Inflammatory macrophage (primary cell): ENCODE measurements at regions not wholly inside any gene's neighbourhood (a gene's known extent, or its start where the extent isn't known, plus 50 kb on each side); places are given as distances from the start of the nearest gene placed in this dataset.

ENCODE experiments used
- DNase-seq, 2 donors: peaks; one replicate each; pipeline ENCODE4 v3.0.0-alpha.2; 2020 to 2022

DNA sequence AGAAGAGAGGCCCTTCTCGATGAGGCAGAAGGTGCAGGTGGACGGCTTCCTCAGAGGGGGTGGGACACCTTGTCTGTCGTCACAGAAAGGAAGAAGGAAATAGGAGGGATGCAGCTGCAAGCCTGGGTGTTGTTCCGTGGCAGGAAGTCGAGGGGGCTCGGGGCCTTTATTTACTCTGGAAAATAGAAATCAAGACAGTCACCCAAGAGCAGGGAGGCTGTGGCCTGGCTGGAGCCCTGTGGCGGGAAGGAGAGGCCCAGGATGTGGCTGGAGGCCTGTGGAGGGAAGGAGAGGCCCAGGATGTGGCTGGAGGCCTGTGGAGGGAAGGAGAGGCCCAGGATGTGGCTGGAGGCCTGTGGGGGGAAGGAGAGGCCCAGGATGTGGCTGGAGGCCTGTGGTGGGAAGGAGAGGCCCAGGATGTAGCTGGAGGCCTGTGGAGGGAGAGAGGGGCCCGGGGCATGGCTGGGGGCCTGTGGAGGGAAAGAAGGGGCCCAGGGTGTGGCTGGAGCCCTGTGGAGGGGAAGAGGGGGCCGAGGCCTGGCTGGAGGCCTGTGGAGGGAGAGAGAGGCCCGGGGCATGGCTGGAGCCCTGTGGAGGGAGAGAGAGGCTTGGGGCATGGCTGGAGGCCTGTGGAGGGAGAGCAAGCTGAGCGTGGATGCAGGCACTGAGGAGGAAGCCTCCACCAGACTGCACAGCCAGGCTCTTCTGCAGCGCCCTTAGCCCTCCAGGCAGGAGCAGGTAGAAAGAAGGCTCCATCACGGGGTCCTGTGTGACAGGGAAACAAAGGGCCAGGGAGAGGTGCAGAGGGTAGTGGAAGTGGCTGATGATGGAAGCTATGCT is 97.3 kb upstream of the SFMBT2 start:
- no peak for DNase-seq

DNA sequence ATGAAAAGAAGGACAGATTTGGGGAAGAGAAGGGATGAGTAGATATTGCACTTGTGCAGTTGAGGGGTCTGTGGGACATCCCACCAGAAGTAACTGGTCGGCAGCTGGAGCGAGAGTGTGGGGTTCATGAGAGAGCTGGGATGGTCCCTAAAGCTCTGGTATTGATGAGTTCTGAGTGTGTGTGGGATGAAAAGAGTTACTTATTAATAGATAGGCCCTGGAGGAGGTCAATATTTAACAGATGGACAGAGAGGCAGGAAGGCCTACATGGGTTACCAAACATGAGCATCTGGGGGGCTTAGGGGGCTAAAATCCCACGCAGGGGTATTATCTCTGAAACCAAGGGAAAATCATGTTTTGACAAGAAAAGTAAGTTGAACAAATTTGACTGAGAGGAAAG is 95.7 kb upstream of the SFMBT2 start:
- no peak for DNase-seq

DNA sequence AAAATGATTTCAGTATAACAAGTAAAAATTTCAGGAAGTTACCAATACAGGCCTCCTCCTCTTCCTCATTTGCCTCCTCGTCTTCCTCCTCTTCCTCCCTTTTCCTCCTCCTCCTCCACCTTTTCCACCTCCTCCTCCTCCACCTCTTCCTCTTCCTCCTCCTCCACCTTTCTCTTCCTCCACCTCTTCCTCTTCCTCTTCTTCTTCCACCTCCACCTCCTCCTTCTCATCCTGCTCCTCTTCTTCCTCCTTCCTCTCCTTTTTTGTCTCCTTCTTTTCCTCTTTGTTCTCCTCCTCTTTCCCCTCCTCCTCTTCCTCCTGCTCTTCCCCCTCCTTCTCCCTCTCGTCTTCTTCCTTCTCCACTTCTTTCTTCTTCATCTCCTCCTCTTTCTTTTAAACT is 94.4 kb upstream of the SFMBT2 start:
- DNase-seq: no peak

DNA sequence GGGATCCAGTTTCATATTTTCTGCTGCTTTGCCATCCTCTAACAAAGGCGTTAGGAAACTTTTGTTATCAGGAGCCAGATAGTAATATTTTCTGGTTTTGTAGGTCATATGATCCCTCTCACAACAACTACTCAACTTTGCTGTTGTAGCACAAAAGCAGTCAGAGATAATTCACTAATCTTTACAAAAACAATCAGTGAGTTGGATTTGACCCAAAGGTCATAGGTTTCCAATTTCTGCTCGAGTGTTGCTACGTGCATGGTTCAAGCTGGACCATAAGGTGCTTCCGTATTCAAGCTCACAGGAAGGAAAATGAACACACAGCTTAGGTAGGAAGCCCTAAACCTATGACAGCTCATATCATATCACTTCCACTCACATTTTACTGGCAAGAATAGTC is 92.4 kb upstream of the SFMBT2 start:
- DNase-seq: no peak

DNA sequence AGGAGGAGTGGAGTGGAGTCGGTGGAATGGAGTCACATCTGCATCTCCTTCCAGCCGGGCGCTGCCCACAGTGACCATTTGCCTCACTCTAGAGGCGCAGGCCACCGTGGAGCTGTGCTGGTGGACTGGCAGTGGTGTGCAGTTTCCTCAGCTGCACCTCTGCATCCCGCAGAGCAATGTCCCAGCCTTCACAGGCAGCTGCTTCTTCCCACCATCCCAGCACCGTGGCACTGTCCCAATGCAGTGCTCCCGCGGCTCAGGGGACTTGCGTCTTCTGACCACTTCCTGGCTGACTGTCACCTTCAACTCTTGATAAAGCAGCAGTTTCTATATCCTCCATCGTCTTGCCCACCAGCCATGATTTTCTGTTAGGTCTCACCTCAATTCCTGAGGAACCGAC is 90.3 kb upstream of the SFMBT2 start:
- DNase-seq: no peak

DNA sequence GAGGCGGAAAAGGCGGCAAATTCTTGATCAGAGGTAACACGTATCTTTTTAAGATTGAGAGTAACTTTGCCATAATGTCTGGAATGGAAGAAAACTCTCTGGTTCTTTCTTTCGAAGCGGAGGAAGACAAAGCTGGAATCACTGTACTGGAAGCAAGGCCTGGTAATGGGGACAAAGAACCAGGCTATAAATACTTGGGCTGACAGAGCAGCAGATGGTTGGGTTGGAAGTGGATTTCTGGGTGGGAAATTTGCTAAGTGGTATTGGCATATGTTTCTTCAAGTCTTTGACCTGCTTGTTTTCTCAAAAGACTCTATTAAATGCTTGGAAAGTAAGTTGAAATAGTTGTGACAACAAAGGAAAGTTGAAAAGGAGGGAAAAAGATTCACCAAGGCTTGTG is 87.3 kb upstream of the SFMBT2 start:
- DNase-seq: no peak

DNA sequence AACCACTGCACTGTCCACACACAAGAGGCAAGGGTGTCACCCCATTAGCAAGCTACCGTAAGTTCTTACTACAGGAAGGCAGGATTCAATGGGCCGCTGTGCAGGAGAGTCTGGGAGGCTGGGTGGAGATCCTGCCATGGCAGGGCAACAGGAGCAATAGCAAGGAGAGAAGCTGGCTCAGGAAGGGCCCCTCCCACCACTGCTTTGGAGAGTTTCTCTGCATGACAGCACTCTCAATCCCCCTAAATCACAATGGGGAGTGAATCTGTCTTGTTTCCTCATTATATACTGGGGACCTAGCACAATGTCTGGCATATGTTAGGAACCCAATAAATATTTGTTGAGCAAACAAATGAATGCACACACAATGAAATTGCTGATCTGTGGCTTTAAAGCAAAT is 83.2 kb upstream of the SFMBT2 start:
- no peak for DNase-seq

DNA sequence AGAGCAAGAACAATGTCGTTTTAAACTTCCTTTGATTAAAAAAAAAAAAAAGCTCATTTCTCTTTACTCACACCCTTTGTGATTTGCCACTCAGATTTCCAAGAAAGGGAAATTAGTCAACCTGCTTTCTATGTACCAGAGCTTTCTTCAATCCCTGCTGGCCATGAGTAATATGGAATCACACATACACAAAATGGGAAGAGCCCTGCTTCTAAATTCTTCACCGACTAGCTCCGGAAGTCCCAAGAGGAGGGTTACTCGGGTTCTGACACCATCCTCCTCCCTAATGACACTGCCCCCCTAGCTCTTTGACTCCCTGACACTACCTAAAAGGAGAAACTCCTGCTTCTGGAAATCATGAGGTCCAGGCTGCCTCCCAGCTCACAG is 81.8 kb upstream of the SFMBT2 start:
- DNase-seq: peak; percentile 70

DNA sequence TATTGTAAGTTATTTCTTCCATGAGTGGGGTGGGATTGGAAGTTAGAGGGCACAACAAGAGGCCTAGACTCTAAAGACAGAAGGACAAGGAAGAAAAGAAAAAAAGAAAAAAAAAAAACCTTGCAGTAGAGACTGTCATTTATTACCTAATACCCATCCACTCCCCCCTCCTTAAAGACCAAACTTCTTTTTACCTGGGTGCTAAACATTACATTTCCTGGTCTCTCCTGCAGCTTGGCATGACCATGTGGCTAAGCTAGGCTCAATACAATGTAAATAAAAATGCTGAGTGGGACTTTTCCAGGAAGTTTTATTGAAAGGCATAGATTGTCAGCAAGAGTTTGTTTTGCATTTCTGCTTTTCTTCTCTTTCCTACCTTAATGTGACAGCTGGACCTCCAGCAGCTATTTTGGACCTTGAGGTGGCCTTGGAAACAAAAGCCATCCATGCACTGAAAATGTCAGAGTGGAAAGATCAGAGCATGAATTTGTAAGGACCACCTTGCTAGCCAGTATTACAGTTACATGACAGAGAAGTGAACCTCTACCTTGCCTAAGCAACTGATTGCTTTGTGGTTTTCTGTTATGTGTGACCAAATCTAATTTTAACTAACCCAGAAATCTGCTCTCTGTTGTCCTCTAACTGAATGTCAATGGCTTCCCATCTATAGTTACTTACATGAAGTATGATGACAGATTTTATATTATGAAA is 81.3 kb upstream of the SFMBT2 start:
- no peak for DNase-seq

DNA sequence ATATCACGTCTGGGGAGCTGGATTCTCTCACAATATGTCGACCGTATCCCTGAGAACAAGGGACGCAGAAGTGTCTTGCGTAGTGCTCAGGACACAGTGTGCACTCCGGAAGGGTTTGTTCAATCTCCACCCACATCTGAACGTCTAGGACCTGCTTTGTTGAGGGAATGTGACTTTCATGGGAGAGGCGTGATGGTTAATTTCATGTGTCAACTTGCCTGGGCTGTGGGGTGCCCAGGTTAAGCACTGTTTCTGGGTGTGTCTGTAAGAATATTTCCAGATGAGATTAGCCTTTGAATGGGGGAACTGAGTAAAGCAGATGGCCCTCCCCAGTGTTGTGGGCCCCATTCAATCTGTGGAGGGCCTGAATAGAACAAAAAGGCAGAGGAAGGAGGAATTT is 80.4 kb upstream of the SFMBT2 start:
- no peak for DNase-seq

DNA sequence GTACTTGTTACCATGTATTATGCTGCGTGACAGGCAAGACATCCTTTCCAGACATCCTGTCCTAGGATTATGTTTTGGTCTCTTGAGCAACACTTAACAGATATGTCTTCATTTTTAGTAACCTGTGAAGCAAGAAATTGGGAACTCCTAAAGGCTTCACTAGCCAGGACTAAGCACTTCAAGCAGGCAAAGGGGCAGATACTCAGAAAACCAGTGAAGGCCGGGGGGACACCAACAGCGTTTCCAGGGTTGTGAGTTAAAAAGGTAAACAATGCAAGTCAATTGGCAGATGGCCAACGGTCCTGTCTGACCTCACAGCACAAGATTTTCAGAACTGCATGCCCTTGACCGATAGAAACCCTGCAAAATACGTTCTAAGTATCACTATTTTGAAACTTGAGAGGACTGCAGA is 77.6 kb upstream of the SFMBT2 start:
- peak in 1 of 2 donors; percentile 31 for DNase-seq

DNA sequence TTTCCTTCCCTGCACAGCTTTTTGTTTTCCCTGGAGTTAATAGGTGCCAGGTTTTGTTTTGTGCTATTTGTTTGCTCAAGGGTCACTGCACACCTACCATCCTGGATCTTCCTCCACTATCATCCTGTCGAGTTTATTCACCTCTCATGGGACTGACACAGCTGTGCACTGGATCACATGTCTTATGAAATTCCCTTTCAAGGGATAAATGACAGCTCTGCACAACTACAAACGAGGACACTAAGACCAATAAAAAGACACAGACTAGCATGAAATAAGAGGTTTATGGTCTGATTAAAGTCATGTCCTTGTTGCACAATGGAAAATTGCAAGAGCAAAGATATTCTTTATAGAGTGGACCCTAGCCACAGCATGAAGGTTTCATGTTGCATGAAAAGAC is 76.7 kb upstream of the SFMBT2 start:
- no peak for DNase-seq

DNA sequence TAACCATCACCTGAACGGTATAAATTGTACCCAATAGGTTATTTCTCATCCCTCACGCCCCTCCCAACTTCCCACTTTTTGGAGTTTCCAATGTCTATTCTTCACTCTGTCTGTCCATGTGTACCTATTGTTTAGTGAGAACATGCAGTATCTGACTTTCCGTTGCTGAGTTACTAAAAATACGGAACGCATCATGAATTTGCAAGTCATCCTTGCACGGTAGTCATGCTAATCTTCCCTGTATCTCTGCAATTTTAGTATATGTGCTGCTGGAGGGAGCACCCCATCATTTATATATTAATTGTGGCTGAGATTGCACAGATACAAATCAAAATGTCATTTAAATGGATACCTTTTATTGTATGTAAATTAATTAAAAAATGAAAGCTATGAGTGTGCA is 75.7 kb upstream of the SFMBT2 start:
- no peak for DNase-seq

DNA sequence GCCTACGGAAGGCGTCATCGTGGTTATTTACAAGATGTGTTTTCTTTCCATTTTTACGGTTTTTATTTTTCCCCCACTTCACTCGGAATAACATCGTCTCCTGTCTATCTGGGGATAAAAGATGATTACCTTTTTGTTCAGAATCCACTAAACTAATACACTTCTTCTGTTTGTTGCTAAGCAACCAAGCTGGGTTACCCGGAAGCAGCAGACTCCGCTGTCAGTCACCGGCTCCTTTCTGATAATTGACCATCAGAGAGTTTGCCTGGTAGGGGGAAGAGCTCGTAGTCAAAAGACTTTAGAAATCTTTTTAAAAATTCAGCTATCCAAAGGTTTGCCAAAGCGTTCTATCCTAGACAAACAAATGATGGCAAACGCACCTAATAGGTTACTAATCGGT is 75.0 kb upstream of the SFMBT2 start:
- no peak for DNase-seq

DNA sequence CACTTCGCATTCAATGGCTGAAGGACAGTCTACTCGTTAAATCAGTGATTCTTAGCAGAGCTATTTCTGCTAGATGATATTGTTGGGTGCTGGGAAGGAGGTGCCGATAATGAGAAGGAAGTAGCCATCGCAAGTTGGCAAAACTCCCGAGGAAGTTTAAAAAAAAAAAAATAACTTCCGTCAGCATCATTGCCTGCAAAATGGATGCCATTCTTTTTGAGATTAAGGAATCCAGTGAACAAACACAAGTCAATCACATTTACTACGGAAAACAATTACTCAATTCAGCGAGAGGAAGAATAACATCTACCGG is 74.4 kb upstream of the SFMBT2 start:
- peak in 1 of 2 donors; percentile 43 for DNase-seq

DNA sequence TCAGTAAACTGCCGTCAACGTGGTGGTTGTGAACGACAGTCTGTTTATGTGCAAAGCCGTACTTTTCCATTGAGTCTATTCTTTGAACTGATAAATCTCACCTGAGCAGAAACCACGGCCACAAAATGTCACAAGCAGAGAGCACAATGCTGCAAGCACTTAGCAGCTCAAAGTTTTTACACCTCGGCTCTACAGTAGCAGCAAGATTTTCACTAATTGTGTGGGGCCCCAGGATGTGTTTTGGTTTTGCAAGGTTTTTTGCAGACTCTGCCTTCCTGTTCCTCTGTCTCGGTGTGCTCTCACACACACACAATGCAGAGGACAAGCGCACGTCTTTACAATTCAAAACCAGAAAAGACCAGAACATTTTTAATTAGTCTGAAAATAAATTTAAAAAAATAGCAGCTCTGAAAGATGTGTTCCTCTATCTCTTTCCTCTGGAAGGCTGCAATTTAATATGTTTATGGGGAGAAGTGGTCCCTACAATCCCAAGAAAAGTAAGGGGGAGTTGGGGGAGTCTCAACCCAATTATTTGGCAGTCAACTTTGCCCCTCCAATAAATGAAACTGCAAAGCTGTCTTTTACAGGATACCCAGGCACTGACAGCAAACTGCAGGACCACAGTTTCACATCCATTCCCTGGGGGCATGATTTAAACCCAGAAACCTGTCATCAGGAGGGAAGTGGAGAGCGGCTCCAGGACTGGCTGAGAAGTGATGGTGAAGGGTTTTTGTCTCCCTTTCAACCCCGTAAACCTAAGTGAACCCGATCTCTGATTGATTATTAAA is 73.8 kb upstream of the SFMBT2 start:
- no peak for DNase-seq

DNA sequence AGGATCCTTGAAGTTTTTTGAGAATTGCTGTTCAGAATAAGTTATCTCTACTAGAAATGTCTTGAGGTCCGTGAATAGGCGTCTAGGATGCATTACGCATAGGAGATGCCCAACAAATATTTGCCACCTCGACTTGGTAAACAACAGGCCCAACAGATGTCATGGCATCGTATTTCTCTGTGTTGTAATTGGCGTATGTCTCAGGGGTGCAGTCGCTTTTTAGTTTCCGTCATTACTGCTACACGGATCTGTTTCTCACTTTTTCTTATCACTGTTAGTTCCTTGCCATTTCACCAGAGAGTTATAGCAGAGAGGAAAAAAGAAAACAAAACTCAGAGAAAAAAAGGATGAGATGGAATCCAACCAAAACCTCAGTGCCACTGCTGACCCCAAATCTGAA is 73.0 kb upstream of the SFMBT2 start:
- DNase-seq: no peak

DNA sequence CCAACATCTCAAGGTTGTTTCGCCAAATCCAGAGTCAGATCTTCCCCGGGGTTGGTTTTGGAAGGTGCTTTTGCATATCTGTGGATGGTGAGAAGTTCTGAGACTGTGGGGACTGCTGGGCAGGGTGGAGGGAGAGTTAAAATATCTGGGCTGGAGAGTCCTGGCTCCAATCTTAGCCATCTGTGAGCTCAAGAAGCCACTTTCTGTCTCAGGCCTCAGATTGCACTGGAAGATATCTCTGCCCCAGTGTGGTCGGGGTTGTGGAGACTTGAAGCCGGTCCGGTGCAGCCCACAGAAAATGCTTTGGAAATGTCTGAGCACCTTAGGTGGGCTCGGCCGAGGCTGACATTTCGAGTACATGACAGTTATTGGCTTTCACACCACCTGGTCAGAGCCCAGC is 72.2 kb upstream of the SFMBT2 start:
- no peak for DNase-seq

DNA sequence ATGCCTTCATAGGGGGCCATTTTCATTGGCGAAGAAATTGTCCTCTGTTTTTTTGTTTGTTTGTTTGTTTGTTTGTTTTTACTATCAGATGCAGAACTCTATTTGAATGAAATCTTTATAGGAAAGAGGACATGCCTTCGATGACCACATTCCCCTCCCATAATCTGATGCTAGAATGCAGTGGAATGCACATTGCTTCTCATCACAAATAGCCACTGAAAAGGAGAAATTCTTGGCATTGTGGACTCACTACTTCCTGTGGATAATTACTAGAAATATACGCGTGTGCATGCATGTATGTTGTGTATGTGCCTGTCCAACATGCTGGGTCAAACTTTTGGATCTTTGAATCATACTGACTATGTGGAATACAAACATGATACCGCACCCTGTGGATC is 70.5 kb upstream of the SFMBT2 start:
- DNase-seq: no peak

DNA sequence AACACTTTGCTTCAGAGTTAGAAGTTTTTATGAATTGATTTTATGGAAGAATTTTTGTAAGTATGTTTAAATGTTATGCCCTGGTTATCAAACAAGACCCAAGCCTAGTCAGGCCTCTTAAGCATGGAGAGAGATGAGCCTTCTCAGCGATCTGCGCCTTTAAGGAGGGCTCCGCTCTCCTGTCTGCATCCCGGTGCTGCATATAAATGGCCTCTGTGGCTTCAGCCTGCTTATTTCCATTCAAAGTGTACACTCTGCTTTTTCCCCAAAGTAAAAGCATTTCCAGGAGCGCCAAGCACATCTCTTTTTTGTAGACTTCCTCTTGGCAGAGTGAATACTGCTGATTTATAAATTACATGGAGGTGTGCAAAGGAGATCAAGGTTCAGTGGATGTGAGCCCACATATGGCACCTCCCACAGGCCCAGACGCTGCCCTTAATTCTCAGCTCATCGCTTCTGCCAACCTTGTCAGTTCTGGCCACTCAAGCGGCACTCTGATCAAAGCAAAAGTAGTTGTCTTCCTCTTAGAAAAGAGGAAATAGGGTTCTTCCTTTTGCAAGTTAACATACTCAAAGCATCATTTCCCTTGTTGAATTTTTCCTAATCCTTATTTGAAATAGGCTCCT is 70.0 kb upstream of the SFMBT2 start:
- peak; percentile 57 to 66 for DNase-seq

DNA sequence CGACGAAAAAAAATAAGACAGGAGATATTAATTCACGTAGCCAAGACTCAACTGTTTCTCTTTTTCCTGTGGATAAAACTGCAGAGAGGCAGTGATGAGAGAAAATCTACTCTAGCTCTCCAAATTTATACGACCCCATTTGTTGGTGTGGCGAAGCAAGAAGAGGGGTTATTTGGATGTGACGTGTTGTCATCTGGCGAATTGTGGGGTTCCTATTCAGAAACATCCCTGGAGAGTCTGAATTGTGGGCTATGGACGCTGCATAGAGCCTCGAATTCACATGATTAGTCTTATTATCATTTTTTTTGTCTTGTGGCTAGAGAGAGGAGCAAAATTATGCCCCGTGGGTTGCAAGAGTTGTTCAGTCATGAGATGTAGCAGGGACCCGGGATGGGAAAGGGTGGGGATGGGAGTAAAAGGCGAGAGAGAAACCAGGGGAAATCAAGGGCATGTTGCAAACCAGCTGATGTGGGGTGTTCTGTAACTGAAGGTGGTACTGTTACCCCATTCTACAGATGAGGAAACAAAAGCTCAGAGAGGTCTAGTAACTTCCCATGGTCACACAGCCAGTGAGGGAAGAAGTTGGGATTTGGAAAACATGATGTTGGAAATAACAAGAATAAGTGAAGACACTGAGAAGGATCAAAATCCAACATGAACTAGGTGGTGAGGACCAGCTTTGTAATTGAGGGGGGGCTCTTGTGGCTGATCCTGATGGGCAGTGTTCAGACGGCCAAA is 69.2 kb upstream of the SFMBT2 start:
- no peak for DNase-seq

DNA sequence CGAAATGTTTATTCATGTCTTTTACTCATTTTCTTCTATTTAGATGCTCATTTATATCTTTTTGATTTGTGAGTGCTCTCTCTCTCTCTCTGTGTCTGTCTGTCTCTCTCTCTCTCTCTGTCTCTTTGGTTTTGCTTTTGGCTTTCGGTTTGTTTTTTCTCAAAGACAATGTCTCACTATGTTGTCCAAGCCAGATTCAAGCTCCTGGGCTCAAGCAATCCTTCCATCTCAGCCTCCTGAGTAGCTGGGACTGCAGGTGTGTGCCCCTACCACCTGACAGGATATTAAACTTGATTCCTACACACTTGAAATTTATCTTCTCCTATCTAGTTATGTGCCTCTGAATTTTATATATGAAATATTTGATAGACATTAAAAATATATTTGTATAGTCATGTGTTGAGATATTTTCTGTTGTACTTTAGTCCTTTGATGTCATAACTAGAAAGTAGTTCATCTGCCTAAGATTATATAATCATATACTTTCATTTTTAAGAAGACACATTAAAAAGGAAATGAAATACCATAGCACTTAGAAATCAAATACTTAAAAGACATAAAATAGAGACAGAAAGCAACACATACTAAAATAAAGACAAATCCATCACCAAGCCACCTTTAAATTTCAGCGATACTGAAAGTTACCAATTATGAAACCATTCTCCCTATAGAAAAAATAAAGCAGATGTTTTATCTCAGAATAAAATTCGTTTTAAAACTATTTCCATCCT is 68.1 kb upstream of the SFMBT2 start:
- no peak for DNase-seq
